Caco-2 (cell line): ENCODE measurements at regions not wholly inside any gene's neighbourhood (a gene's known extent, or its start where the extent isn't known, plus 50 kb on each side); places are given as distances from the start of the nearest gene placed in this dataset.
A peak's percentile ranks its signal among the peaks of the same experiment; 100 is the strongest.
"Not testable (repeated sequence)": the region's sequence is repeated elsewhere in the genome, so short reads cannot be mapped to it uniquely, and the experiment has no call there.

ENCODE experiments used
- BruUV-seq: library from RNA; stranded (reverse); fragments of 400-500 nt; replicated peaks from 2 replicates; lab custom pipeline; 2021; lab: Mats Ljungman, UMichigan
- CTCF ChIA-PET: fragments of 300-600 bp; sonication (Branson Sonifier 250); formaldehyde crosslinking; loops from one replicate; lab custom pipeline; 2022; ENCODE audit warnings: antibody characterized with exemption; lab: Charles Lee
- POLR2A ChIA-PET: fragments of 300-600 bp; sonication (Branson Sonifier 250); formaldehyde crosslinking; loops from one replicate; lab custom pipeline; 2022; ENCODE audit warnings: antibody characterized with exemption; lab: Charles Lee
- DNase-seq, 2 experiments: peaks; one replicate each; pipeline versions ENCODE4 v3.0.0 to v3.0.0-alpha.2; 2020 to 2022
- H3K27me3 ChIP-seq: replicated peaks from 2 replicates; pipeline ENCODE4 v1.6.0; 2011; ENCODE audit warnings: low read length; ENCODE audit not compliant: control insufficient read depth, insufficient read depth
- H3K36me3 ChIP-seq: 2 replicates; pipeline ENCODE4 v1.5.1; 2011; ENCODE audit warnings: low read length; ENCODE audit not compliant: control insufficient read depth, insufficient read depth
- H3K4me1 ChIP-seq: fragments of 250-450 bp; sonication (Bioruptor Pico); 2 replicates; pipeline ENCODE4 v1.5.1; 2020; ENCODE audit warnings: mild to moderate bottlenecking
- H3K4me3 ChIP-seq: 2 replicates; pipeline ENCODE4 v1.5.1; 2011; ENCODE audit warnings: low read depth, mild to moderate bottlenecking, control low read depth, low read length
- H3K9me3 ChIP-seq: fragments of 250-450 bp; sonication (Bioruptor Pico); 2 replicates; pipeline ENCODE4 v1.5.1; 2020; ENCODE audit warnings: mild to moderate bottlenecking, moderate library complexity
- H3K27ac Mint-ChIP-seq: one replicate; pipeline ENCODE4 v1.8.0; 2022; ENCODE audit warnings: mixed read lengths; ENCODE audit not compliant: unreplicated experiment
- H3K27me3 Mint-ChIP-seq: one replicate; pipeline ENCODE4 v1.8.0; 2022; ENCODE audit warnings: mixed read lengths; ENCODE audit not compliant: insufficient read depth, unreplicated experiment
- H3K36me3 Mint-ChIP-seq: one replicate; pipeline ENCODE4 v1.8.0; 2022; ENCODE audit warnings: mild to moderate bottlenecking, mixed read lengths; ENCODE audit not compliant: insufficient read depth, unreplicated experiment
- H3K4me1 Mint-ChIP-seq: one replicate; pipeline ENCODE4 v1.8.0; 2022; ENCODE audit warnings: low read depth, mixed read lengths; ENCODE audit not compliant: unreplicated experiment
- H3K4me3 Mint-ChIP-seq: one replicate; pipeline ENCODE4 v1.8.0; 2022; ENCODE audit warnings: mild to moderate bottlenecking, moderate library complexity, mixed read lengths; ENCODE audit not compliant: unreplicated experiment
- H3K9me3 Mint-ChIP-seq: one replicate; pipeline ENCODE4 v1.8.0; 2022; ENCODE audit warnings: mixed read lengths; ENCODE audit not compliant: unreplicated experiment
- intact Hi-C: fragments of 100-400 bp; cut with micrococcal nuclease; formaldehyde crosslinking; loops from one replicate; pipeline ENCODE4 v1.10.0; 2022; ENCODE audit not compliant: unreplicated experiment
- TF ChIP-seq, protein P1 (sequence below), 2 experiments: fragments of 200-600 bp in 1 of 2; IDR thresholded peaks; 1 replicate in 1 of 2; 2 replicates in 1 of 2; pipeline versions ENCODE4 v1.5.1 to v1.8.0; 2011 to 2022; ENCODE audit warnings: antibody characterized with exemption in 1 of 2, control low read depth in 1 of 2, inconsistent platforms in 1 of 2, low read depth in 1 of 2, low read length in 1 of 2, mild to moderate bottlenecking in 1 of 2, moderate library complexity in 1 of 2; ENCODE audit not compliant: insufficient read depth in 1 of 2, severe bottlenecking in 1 of 2, unreplicated experiment in 1 of 2

GRCh38 chrX:101823236-101823635 lies 108.6 kb downstream of the ZMAT1 start:
- Histone ChIP-seq H3K4me3 (no peak overlapping the region), H3K27me3 (no peaks in the 10 kb centered on the region), H3K4me1 (no peaks in the 10 kb centered on the region), H3K36me3 (no peaks in the 10 kb centered on the region), H3K9me3 (no peaks in the 10 kb centered on the region)
- H3K36me3 Mint-ChIP-seq = no peaks in the 10 kb centered on the region
- intact Hi-C loops = no loop called here
- ChIA-PET POLR2A (no interaction called here), CTCF (no interaction called here)
- no TSS peak for BruUV-seq
- DNase-seq = no peak
- no peaks in the 10 kb centered on the region for H3K4me1 Mint-ChIP-seq
- TF ChIP-seq, protein P1, sequence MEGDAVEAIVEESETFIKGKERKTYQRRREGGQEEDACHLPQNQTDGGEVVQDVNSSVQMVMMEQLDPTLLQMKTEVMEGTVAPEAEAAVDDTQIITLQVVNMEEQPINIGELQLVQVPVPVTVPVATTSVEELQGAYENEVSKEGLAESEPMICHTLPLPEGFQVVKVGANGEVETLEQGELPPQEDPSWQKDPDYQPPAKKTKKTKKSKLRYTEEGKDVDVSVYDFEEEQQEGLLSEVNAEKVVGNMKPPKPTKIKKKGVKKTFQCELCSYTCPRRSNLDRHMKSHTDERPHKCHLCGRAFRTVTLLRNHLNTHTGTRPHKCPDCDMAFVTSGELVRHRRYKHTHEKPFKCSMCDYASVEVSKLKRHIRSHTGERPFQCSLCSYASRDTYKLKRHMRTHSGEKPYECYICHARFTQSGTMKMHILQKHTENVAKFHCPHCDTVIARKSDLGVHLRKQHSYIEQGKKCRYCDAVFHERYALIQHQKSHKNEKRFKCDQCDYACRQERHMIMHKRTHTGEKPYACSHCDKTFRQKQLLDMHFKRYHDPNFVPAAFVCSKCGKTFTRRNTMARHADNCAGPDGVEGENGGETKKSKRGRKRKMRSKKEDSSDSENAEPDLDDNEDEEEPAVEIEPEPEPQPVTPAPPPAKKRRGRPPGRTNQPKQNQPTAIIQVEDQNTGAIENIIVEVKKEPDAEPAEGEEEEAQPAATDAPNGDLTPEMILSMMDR (IDR thresholded peaks at IDR 0.05; ENCODE audit: insufficient read depth in 1 of 2, low read depth in 1 of 2, low read length in 1 of 2, severe bottlenecking in 1 of 2, unreplicated experiment in 1 of 2) = no peak
- H3K27me3 Mint-ChIP-seq = no peaks in the 10 kb centered on the region
- no peak overlapping the region for H3K27ac Mint-ChIP-seq
- no peaks in the 10 kb centered on the region for H3K9me3 Mint-ChIP-seq
- H3K4me3 Mint-ChIP-seq = no peak overlapping the region

DNA sequence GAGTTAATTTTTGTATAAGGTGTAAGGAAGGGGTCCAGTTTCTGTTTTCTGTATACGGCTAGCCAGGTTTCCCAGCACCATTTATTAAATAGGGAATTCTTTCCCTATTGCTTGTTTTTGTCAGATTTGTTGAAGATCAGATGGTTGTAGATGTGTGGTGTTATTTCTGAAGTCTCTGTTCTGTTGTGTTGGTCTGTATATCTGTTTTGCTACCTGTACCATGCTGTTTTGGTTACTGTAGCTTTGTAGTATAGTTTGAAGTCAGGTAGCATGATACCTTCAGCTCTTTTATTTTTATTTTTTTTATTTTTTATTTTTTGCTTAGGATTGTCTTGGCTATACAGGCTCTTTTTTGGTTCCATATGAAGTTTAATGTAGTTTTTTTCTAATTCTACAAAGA lies 114.1 kb downstream of the ZMAT1 start:
- DNase-seq, H3K4me3 Mint-ChIP-seq, H3K4me3 ChIP-seq, intact Hi-C loops, H3K9me3 ChIP-seq, H3K36me3 ChIP-seq, H3K27ac Mint-ChIP-seq, H3K36me3 Mint-ChIP-seq, POLR2A ChIA-PET, H3K27me3 Mint-ChIP-seq, CTCF ChIA-PET, BruUV-seq, H3K4me1 Mint-ChIP-seq, H3K4me1 ChIP-seq, H3K27me3 ChIP-seq, H3K9me3 Mint-ChIP-seq: not testable (repeated sequence)

GRCh38 chrX:101813200-101813599 lies 118.6 kb downstream of the ZMAT1 start:
- Mint-ChIP-seq H3K9me3 (no peaks in the 10 kb centered on the region), H3K27me3 (peaks cover 3% of the 10 kb centered on the region), H3K27ac (no peak overlapping the region), H3K4me3 (no peak overlapping the region), H3K36me3 (no peaks in the 10 kb centered on the region), H3K4me1 (no peaks in the 10 kb centered on the region)
- DNase-seq = no peak
- BruUV-seq = no TSS peak
- no peaks in the 10 kb centered on the region for H3K9me3 ChIP-seq
- H3K27me3 ChIP-seq = no peaks in the 10 kb centered on the region
- no peaks in the 10 kb centered on the region for H3K36me3 ChIP-seq
- CTCF ChIA-PET = no interaction called here
- intact Hi-C loops = no loop called here
- H3K4me3 ChIP-seq = no peak overlapping the region
- no peaks in the 10 kb centered on the region for H3K4me1 ChIP-seq
- TF ChIP-seq, protein P1 (IDR thresholded peaks at IDR 0.05; ENCODE audit: insufficient read depth in 1 of 2, low read depth in 1 of 2, low read length in 1 of 2, severe bottlenecking in 1 of 2, unreplicated experiment in 1 of 2) = no peak
- POLR2A ChIA-PET = no interaction called here

DNA sequence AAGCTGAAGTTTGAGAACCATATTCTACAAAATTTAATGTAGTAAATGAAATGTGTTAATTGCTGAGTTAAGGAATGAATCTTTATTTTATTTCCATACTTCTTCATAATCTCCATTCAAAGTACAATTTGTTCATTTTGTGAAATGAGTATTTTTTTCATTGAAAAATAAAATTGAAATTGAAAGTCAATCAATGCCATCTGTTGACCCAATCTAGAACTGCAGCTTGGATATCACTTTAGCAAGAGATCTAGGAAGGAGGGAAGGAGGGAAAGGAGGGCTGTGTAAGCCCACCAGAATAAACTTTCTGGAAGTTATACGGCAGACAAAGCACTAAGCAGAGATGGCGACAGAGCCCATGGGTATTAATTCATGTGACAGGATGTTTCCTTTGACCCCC lies 128.4 kb downstream of the ZMAT1 start:
- Histone ChIP-seq H3K4me3 (no peak overlapping the region), H3K36me3 (no peaks in the 10 kb centered on the region), H3K4me1 (no peaks in the 10 kb centered on the region), H3K9me3 (no peaks in the 10 kb centered on the region), H3K27me3 (no peaks in the 10 kb centered on the region)
- Mint-ChIP-seq H3K4me1 (no peaks in the 10 kb centered on the region), H3K9me3 (no peaks in the 10 kb centered on the region), H3K27ac (no peak overlapping the region), H3K27me3 (no peaks in the 10 kb centered on the region), H3K4me3 (no peak overlapping the region), H3K36me3 (no peaks in the 10 kb centered on the region)
- DNase-seq = no peak
- TF ChIP-seq, protein P1 (IDR thresholded peaks at IDR 0.05; ENCODE audit: insufficient read depth in 1 of 2, low read depth in 1 of 2, low read length in 1 of 2, severe bottlenecking in 1 of 2, unreplicated experiment in 1 of 2) = peak; percentile 7 to 13
- BruUV-seq = no TSS peak
- CTCF ChIA-PET = no interaction called here
- intact Hi-C loops = no loop called here
- POLR2A ChIA-PET = no interaction called here
